GM19372 (cell line): ENCODE measurements at regions not wholly inside any gene's neighbourhood (a gene's known extent, or its start where the extent isn't known, plus 50 kb on each side); places are given as distances from the start of the nearest gene placed in this dataset.
"Not testable (repeated sequence)": the region's sequence is repeated elsewhere in the genome, so short reads cannot be mapped to it uniquely, and the experiment has no call there.

Experiments
- ATAC-seq: cut with Tn5 transposase; IDR thresholded peaks from one replicate; pipeline ENCODE4 v1.9.1; 2021; ENCODE audit warnings: mild to moderate bottlenecking, low read depth, moderate library complexity; ENCODE audit not compliant: unreplicated experiment

- no peak for ATAC-seq
These were observed 793.4 kb downstream of the TENT5A start for GRCh38 chr6:80959034-80959433.

- no peak for ATAC-seq
These were observed 795.6 kb downstream of the TENT5A start for GRCh38 chr6:80956898-80957297.

GRCh38 chr6:80952479-80952878 lies 800.0 kb downstream of the TENT5A start:
- not testable (repeated sequence) for ATAC-seq

GRCh38 chr6:80946402-80946801 lies 806.1 kb downstream of the TENT5A start:
- ATAC-seq: no peak

- no peak for ATAC-seq
These were observed 809.6 kb downstream of the TENT5A start for GRCh38 chr6:80942911-80943310.

GRCh38 chr6:80940976-80941375 lies 811.5 kb downstream of the TENT5A start:
- no peak for ATAC-seq

GRCh38 chr6:80940571-80940970 lies 811.9 kb downstream of the TENT5A start:
- ATAC-seq: no peak

GRCh38 chr6:80939898-80940297 lies 812.6 kb downstream of the TENT5A start:
- ATAC-seq: no peak

- no peak for ATAC-seq
These were observed 813.0 kb downstream of the TENT5A start for GRCh38 chr6:80939480-80939879.

- no peak for ATAC-seq
These were observed 814.4 kb downstream of the TENT5A start for GRCh38 chr6:80938131-80938530.

GRCh38 chr6:80932359-80932758 lies 820.1 kb downstream of the TENT5A start:
- no peak for ATAC-seq

GRCh38 chr6:80930376-80930775 lies 822.1 kb downstream of the TENT5A start:
- ATAC-seq: no peak

- no peak for ATAC-seq
These were observed 817.3 kb downstream of the BCKDHB start for GRCh38 chr6:80923816-80924215.

- no peak for ATAC-seq
These were observed 816.5 kb downstream of the BCKDHB start for GRCh38 chr6:80922916-80923455.

- no peak for ATAC-seq
These were observed 815.5 kb downstream of the BCKDHB start for GRCh38 chr6:80921861-80922460.

- ATAC-seq: no peak
These were observed 801.4 kb downstream of the BCKDHB start for GRCh38 chr6:80907831-80908230.

GRCh38 chr6:80903711-80904110 lies 797.2 kb downstream of the BCKDHB start:
- ATAC-seq: no peak

- ATAC-seq: peak; percentile 83
These were observed 780.0 kb downstream of the BCKDHB start for GRCh38 chr6:80886475-80886874.

GRCh38 chr6:80872951-80873308 lies 766.5 kb downstream of the BCKDHB start:
- no peak for ATAC-seq

GRCh38 chr6:80872199-80872950 lies 765.9 kb downstream of the BCKDHB start:
- no peak for ATAC-seq

- ATAC-seq: no peak
These were observed 756.3 kb downstream of the BCKDHB start for GRCh38 chr6:80862756-80863155.

- ATAC-seq: no peak
These were observed 753.6 kb downstream of the BCKDHB start for GRCh38 chr6:80860107-80860506.
